K562 (cell line): ENCODE measurements at regions not wholly inside any gene's neighbourhood (a gene's known extent, or its start where the extent isn't known, plus 50 kb on each side); places are given as distances from the start of the nearest gene placed in this dataset.

Experiments used
- ATAC-seq: fragments of 200-7000 bp; cut with Tn5 transposase; 3 replicates; pipeline ENCODE4 v1.9.1; 2020; ENCODE audit warnings: moderate library complexity
- BruUV-seq: library from RNA; stranded (reverse); fragments of 400-500 nt; replicated peaks from 2 replicates; lab custom pipeline; 2021; lab: Mats Ljungman, UMichigan
- CTCF ChIA-PET: fragments of 300-600 bp; formaldehyde crosslinking; extraction: SDS; loops from one replicate; lab custom pipeline; 2021; ENCODE audit warnings: low intra/inter-chr PET ratio; lab: Yijun Ruan, JAX
- POLR2A ChIA-PET: fragments of 300-600, 350-650 bp; sonication (Branson Sonifier 250); formaldehyde crosslinking; extraction: SDS; loops from one replicate; lab custom pipeline; 2021; ENCODE audit warnings: antibody characterized with exemption, inconsistent platforms; lab: Yijun Ruan, JAX
- DNase-seq, 4 experiments: peaks; one replicate each; pipeline versions ENCODE4 v3.0.0 to v3.0.0-alpha.2; 2011 to 2018; ENCODE audit warnings: low spot score in 3 of 4, mixed read lengths in 3 of 4; ENCODE audit errors: extremely low read depth in 1 of 4
- FAIRE-seq: peaks from 2 replicates; lab custom pipeline; 2011; peaks lifted over from hg19 to GRCh38; lab: Jason Lieb, UNC
- H2AFZ ChIP-seq: 2 replicates; pipeline ENCODE4 v1.6.0; 2011; ENCODE audit warnings: low read depth, low read length, control low read depth, inconsistent platforms
- H3K27ac ChIP-seq: fragments of 200-600 bp; 3 replicates; pipeline ENCODE4 v1.8.0; 2011; ENCODE audit warnings: low read depth, mild to moderate bottlenecking, control low read depth, inconsistent platforms, low read length, moderate library complexity, mixed read lengths; ENCODE audit errors: extremely low read depth
- H3K27me3 ChIP-seq, 2 experiments: fragments of 300-600 bp in 1 of 2; 2 replicates in 1 of 2; 3 replicates in 1 of 2; pipeline versions ENCODE4 v1.6.0 to v1.8.0; 2011; ENCODE audit warnings: inconsistent platforms in 2 of 2, low read length in 2 of 2, mild to moderate bottlenecking in 1 of 2, mixed read lengths in 1 of 2, moderate library complexity in 1 of 2; ENCODE audit not compliant: control insufficient read depth in 2 of 2, insufficient read depth in 2 of 2
- H3K36me3 ChIP-seq: fragments of 300-600 bp; 3 replicates; pipeline ENCODE4 v1.8.0; 2011; ENCODE audit warnings: mild to moderate bottlenecking, low read length, inconsistent platforms; ENCODE audit not compliant: control insufficient read depth, insufficient read depth
- H3K4me1 ChIP-seq, 2 experiments: fragments of 200-600 bp in 1 of 2; replicated peaks in 1 of 2; 2 replicates in 1 of 2; 3 replicates in 1 of 2; pipeline versions ENCODE4 v1.5.1 to v1.8.0; 2011; ENCODE audit warnings: inconsistent platforms in 2 of 2, low read length in 2 of 2, mild to moderate bottlenecking in 1 of 2, mixed read lengths in 1 of 2, moderate library complexity in 1 of 2; ENCODE audit not compliant: control insufficient read depth in 2 of 2, insufficient read depth in 2 of 2
- H3K4me2 ChIP-seq: 2 replicates; pipeline ENCODE4 v1.6.1; 2011; ENCODE audit warnings: low read length, control low read depth, inconsistent platforms, mixed read lengths; ENCODE audit not compliant: insufficient read depth
- H3K4me3 ChIP-seq: fragments of 200-600 bp; sonication (generic), shearing (Covaris generic); 2 replicates; pipeline ENCODE4 v1.5.1; 2016; ENCODE audit warnings: control low read depth, inconsistent platforms
- H3K79me2 ChIP-seq: fragments of 200-600 bp; 3 replicates; pipeline ENCODE4 v1.8.0; 2011; ENCODE audit warnings: low read length, inconsistent platforms; ENCODE audit not compliant: control insufficient read depth, insufficient read depth
- H3K9ac ChIP-seq, 2 experiments: 2 replicates each; pipeline versions ENCODE4 v1.6.0 to v1.6.1; 2011; ENCODE audit warnings: low read depth in 2 of 2, low read length in 2 of 2, control low read depth in 1 of 2, inconsistent platforms in 1 of 2, mild to moderate bottlenecking in 1 of 2, mixed read lengths in 1 of 2; ENCODE audit not compliant: insufficient read depth in 1 of 2
- H3K9me1 ChIP-seq: one replicate; pipeline ENCODE4 v1.6.0; 2011; ENCODE audit warnings: inconsistent platforms, mild to moderate bottlenecking, low read length, moderate library complexity; ENCODE audit not compliant: control insufficient read depth, insufficient read depth
- H3K9me3 ChIP-seq: replicated peaks from 2 replicates; pipeline ENCODE4 v1.5.1; 2011; ENCODE audit warnings: low read depth, low read length, inconsistent platforms; ENCODE audit not compliant: control insufficient read depth, insufficient read depth
- H4K20me1 ChIP-seq: replicated peaks from 2 replicates; pipeline ENCODE4 v1.6.1; 2011; ENCODE audit warnings: low read length, inconsistent platforms, mixed read lengths; ENCODE audit not compliant: control insufficient read depth, insufficient read depth
- HDAC8 ChIP-seq: fragments of 450-650 bp; IDR thresholded peaks from 2 replicates; pipeline ENCODE4 v1.6.1; 2016; ENCODE audit warnings: mild to moderate bottlenecking, missing genetic modification characterization, moderate library complexity, missing compliant biosample characterization
- IRF2 ChIP-seq: sonication (generic); formaldehyde crosslinking; IDR thresholded peaks from 2 replicates; pipeline ENCODE4 v1.8.1; 2022; ENCODE audit warnings: mild to moderate bottlenecking, missing genetic modification reagents
- PHTF2 ChIP-seq: fragments of 250-450 bp; sonication (Bioruptor Pico); IDR thresholded peaks from 2 replicates; pipeline ENCODE4 v1.5.0; 2021; ENCODE audit warnings: mild to moderate bottlenecking
- PURB ChIP-seq: sonication (generic); formaldehyde crosslinking; IDR thresholded peaks from 2 replicates; pipeline ENCODE4 v1.9.0; 2021; ENCODE audit warnings: low read depth, mild to moderate bottlenecking, missing genetic modification reagents
- ZNF41 ChIP-seq: fragments of 250-450 bp; sonication (Bioruptor Pico); conservative IDR thresholded peaks from 2 replicates; pipeline ENCODE4 v1.4.0; 2020; ENCODE audit warnings: mild to moderate bottlenecking
- WGBS: fragments of 100-300 bp; shearing (Covaris generic); methylation state at CpG from one replicate; pipeline ENCODE4 v1.1.6; 2016; ENCODE audit warnings: low coverage, mixed read lengths; ENCODE audit not compliant: insufficient coverage; ENCODE audit errors: missing lambda C conversion rate; 5-methylcytosine and 5-hydroxymethylcytosine counted together
- in situ Hi-C: fragments of 300-500 bp; cut with MboI; formaldehyde crosslinking; loops from 4 replicates; pipeline ENCODE4 v1.15.0; 2018; ENCODE audit warnings: inconsistent platforms, mixed read lengths
- intact Hi-C: fragments of 100-400 bp; cut with micrococcal nuclease; formaldehyde crosslinking; loops from 2 replicates; pipeline ENCODE4 v1.14.2; 2022
- TF ChIP-seq, protein P1 (sequence below): fragments of 450-650 bp; IDR thresholded peaks from 2 replicates; pipeline ENCODE4 v1.6.1; 2016; ENCODE audit warnings: mild to moderate bottlenecking
- TF ChIP-seq, protein P2 (sequence below): sonication (generic); formaldehyde crosslinking; IDR thresholded peaks from 2 replicates; pipeline ENCODE4 v1.8.0; 2022; ENCODE audit warnings: missing genetic modification reagents, mild to moderate bottlenecking, moderate library complexity, borderline replicate concordance

DNA sequence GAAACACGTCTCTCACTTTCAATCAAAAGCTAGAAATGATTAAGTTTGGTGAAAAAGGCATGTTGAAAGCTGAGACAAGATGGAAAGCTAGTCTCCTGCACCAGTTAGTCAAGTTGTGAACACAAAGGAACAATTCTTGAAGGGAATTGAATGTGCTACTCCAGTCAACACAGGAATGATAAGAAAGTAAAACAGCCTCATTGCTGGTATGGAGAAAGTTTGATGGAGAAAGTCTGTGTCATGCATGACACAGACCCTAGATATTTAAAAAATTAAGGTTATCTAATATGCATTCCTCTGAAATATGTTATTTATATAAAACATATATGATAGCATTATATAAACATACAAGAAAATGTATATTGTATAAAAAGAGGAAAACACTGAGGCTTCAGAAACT, 699.4 kb upstream of the FZD8 start (continued):
- TF ChIP-seq PURB (no peak), HDAC8 (tag) (no peak)

DNA sequence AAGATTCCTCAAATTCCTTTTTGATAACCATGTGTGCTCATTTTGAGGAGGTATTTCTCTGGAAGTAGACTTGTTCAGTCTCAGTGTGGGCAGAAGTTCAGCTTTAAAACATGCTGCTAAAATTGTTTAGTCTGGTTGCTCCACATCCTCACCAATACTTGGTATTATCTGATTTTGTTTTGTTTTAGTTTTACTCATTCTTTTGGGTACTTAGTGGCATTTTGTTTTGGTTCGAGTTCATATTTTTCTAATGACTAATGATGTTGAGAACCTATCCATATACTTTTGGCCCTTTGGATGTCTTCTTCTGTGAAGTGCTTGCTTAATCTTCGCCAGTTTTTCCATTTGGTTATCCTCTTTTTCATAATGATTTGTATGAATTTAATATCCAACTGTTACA, 694.2 kb upstream of the FZD8 start:
- ATAC-seq (no peak), DNase-seq (no peak), FAIRE-seq (no peak)
- TF ChIP-seq, protein P1, sequence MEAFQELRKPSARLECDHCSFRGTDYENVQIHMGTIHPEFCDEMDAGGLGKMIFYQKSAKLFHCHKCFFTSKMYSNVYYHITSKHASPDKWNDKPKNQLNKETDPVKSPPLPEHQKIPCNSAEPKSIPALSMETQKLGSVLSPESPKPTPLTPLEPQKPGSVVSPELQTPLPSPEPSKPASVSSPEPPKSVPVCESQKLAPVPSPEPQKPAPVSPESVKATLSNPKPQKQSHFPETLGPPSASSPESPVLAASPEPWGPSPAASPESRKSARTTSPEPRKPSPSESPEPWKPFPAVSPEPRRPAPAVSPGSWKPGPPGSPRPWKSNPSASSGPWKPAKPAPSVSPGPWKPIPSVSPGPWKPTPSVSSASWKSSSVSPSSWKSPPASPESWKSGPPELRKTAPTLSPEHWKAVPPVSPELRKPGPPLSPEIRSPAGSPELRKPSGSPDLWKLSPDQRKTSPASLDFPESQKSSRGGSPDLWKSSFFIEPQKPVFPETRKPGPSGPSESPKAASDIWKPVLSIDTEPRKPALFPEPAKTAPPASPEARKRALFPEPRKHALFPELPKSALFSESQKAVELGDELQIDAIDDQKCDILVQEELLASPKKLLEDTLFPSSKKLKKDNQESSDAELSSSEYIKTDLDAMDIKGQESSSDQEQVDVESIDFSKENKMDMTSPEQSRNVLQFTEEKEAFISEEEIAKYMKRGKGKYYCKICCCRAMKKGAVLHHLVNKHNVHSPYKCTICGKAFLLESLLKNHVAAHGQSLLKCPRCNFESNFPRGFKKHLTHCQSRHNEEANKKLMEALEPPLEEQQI: no peak
- TF ChIP-seq PHTF2 (CRISPR knock-in tag): no peak
- TF ChIP-seq, protein P2, sequence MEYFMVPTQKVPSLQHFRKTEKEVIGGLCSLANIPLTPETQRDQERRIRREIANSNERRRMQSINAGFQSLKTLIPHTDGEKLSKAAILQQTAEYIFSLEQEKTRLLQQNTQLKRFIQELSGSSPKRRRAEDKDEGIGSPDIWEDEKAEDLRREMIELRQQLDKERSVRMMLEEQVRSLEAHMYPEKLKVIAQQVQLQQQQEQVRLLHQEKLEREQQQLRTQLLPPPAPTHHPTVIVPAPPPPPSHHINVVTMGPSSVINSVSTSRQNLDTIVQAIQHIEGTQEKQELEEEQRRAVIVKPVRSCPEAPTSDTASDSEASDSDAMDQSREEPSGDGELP (CRISPR knock-in tag): no peak
- no peak for TF ChIP-seq ZNF41
- TF ChIP-seq IRF2 (CRISPR knock-in tag): no peak
- H4K20me1 ChIP-seq: no peaks in the 10 kb centered on the region
- CTCF ChIA-PET: no interaction called here
- H3K4me3 ChIP-seq: no peak overlapping the region
- 0% methylated on average over 2 of the region's 2 CpGs for WGBS
- no peaks in the 10 kb centered on the region for H3K9me1 ChIP-seq
- no peak overlapping the region for H3K27ac ChIP-seq
- no peak overlapping the region for H3K4me2 ChIP-seq
- no peaks in the 10 kb centered on the region for H3K9me3 ChIP-seq
- in situ Hi-C loops: no loop called here
- no TSS peak for BruUV-seq
- POLR2A ChIA-PET: no interaction called here
- no peaks in the 10 kb centered on the region for H3K79me2 ChIP-seq
- H3K36me3 ChIP-seq: no peaks in the 10 kb centered on the region
- no peak overlapping the region for H2AFZ ChIP-seq
- H3K27me3 ChIP-seq: no peaks in the 10 kb centered on the region
- intact Hi-C loops: no loop called here
- no peak overlapping the region for H3K9ac ChIP-seq
- no peaks in the 10 kb centered on the region for H3K4me1 ChIP-seq
